Esophagus (tissue), 2 donors: ENCODE measurements at regions not wholly inside any gene's neighbourhood (a gene's known extent, or its start where the extent isn't known, plus 50 kb on each side); places are given as distances from the start of the nearest gene placed in this dataset.
"Not testable (repeated sequence)": the region's sequence is repeated elsewhere in the genome, so short reads cannot be mapped to it uniquely, and the experiment has no call there.

Experiments
- H3K27ac ChIP-seq, 2 donors: one replicate each; pipeline ENCODE4 v1.5.1; 2013; ENCODE audit warnings: low read depth in 2 of 2, mild to moderate bottlenecking in 2 of 2, inconsistent platforms in 1 of 2, low read length in 1 of 2, moderate library complexity in 1 of 2
- H3K27me3 ChIP-seq, 2 donors: one replicate each; pipeline ENCODE4 v1.6.1; 2013; ENCODE audit warnings: low read length in 2 of 2, control low read depth in 1 of 2, mild to moderate bottlenecking in 1 of 2; ENCODE audit not compliant: insufficient read depth in 2 of 2, control insufficient read depth in 1 of 2
- H3K36me3 ChIP-seq, 2 donors: one replicate each; pipeline ENCODE4 v1.6.1; 2013; ENCODE audit warnings: low read length in 1 of 2; ENCODE audit not compliant: control insufficient read depth in 2 of 2, insufficient read depth in 2 of 2
- H3K4me1 ChIP-seq, 2 donors: one replicate each; pipeline ENCODE4 v1.6.1; 2013; ENCODE audit warnings: low read length in 1 of 2; ENCODE audit not compliant: control insufficient read depth in 2 of 2, insufficient read depth in 2 of 2
- H3K4me3 ChIP-seq, 2 donors: one replicate each; pipeline ENCODE4 v1.5.1; 2013; ENCODE audit warnings: low read length in 2 of 2, mild to moderate bottlenecking in 2 of 2, low read depth in 1 of 2, moderate library complexity in 1 of 2
- H3K9me3 ChIP-seq, 2 donors: one replicate each; pipeline ENCODE4 v1.6.1; 2013; ENCODE audit warnings: mild to moderate bottlenecking in 2 of 2, low read depth in 1 of 2, low read length in 1 of 2, moderate library complexity in 1 of 2; ENCODE audit not compliant: control insufficient read depth in 2 of 2, insufficient read depth in 1 of 2
- WGBS, 2 donors: extraction: QIAGEN DNeasy Blood & Tissue Kit; methylation state at CpG; one replicate each; pipeline ENCODE4 v1.1.7; 2013; 5-methylcytosine and 5-hydroxymethylcytosine counted together
- donor health status: healthy with polysubstance abuse.
- donor health status: Bipolar disorder and iron deficiency.

DNA sequence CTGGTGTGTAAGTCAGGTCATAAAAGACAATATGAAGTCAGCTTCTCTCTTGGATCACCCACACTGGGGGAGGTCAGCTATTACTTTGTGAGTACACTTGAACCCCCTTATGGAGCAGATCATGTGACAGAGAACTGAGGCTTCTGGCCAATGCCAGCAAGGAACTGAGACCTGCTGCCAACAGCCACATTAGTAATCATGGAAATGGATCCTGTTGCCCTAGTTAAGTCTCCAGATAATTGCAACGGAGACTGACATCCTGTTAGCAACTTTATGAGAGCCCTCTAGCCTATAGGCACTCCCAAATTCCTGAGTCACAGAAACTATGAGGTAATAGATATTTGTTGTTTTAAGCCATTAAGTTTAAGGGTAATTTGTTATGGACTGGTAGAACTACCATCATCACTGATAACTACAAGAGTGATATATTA lies 110.4 kb upstream of the GMNC start:
- H3K36me3 ChIP-seq: no peaks in the 10 kb centered on the region
- no peaks in the 10 kb centered on the region for H3K4me1 ChIP-seq
- H3K27me3 ChIP-seq: no peaks in the 10 kb centered on the region
- 35 to 36% methylated on average over 1 of the region's 1 CpG for WGBS, 2 donors
- no peak overlapping the region for H3K4me3 ChIP-seq
- H3K27ac ChIP-seq: peak overlapping the region; percentile 34 to 73
- no peaks in the 10 kb centered on the region for H3K9me3 ChIP-seq

DNA sequence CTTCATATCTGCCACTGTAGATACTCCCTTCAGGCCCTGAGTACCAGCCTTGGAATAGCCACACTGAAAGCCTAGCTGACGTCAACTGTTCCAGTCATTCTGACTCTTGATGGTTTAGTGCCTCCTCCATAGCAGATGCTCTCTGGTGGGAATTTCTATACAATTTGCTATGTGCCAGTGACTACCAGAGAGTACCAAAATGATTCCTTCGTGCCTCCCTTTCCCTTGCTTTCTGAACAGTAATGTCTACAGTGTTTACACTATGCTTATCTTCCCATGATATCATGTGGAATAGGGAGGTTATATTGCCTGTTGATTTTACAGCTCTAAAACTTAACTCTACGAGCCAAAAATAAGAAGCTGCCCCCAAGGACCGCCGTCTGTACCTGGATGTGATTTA lies 109.7 kb upstream of the GMNC start:
- no peaks in the 10 kb centered on the region for H3K36me3 ChIP-seq
- 62 to 63% methylated on average over 5 of the region's 5 CpGs for WGBS, 2 donors
- H3K27ac ChIP-seq: no peak overlapping the region
- H3K4me3 ChIP-seq: no peak overlapping the region
- H3K4me1 ChIP-seq: no peaks in the 10 kb centered on the region
- no peaks in the 10 kb centered on the region for H3K9me3 ChIP-seq
- no peaks in the 10 kb centered on the region for H3K27me3 ChIP-seq

DNA sequence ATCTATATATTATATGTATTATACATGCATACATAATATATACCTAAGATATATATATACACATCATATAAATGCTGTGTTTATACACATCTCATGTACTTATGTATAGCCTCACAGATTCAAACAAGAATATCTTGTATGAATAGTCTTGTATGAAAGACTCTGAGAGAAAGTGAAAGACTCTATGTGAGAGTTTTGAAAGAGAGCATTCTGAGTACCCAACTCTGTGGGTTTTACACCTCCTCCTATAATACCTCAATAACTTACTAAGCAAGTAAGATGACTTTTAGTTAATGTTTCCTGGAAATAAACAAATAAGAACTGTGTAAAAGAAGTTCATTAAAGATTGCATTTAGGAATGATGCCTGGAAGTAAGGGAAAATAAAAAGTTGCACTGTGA lies 108.1 kb upstream of the GMNC start:
- Histone ChIP-seq H3K27me3 (no peaks in the 10 kb centered on the region), H3K36me3 (no peaks in the 10 kb centered on the region), H3K27ac (no peak overlapping the region), H3K4me1 (no peaks in the 10 kb centered on the region), H3K9me3 (no peaks in the 10 kb centered on the region), H3K4me3 (no peak overlapping the region)

DNA sequence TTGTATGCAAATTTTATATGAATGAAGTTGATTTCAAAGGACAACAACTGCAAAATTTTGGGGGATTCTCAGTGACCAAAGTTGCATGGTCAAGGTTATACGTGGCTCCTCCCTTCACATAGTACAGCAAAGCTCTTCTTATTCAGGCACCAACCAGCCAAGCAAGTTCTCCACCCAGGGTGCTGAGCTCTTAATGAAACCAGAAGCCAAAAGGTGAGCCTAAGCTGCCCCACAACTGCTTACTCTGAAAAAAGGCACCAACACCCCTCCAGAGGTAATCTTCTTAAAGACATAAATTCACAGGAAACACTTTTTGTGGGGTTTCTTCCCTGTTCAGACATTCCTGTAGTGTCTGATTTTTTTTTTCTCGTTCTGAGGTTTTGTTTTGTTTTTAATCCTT lies 106.1 kb upstream of the GMNC start:
- H3K36me3 ChIP-seq: no peaks in the 10 kb centered on the region
- H3K4me1 ChIP-seq: no peaks in the 10 kb centered on the region
- 39 to 46% methylated on average over 2 of the region's 2 CpGs for WGBS, 2 donors
- no peak overlapping the region for H3K4me3 ChIP-seq
- H3K9me3 ChIP-seq: no peaks in the 10 kb centered on the region
- no peak overlapping the region for H3K27ac ChIP-seq
- H3K27me3 ChIP-seq: no peaks in the 10 kb centered on the region

DNA sequence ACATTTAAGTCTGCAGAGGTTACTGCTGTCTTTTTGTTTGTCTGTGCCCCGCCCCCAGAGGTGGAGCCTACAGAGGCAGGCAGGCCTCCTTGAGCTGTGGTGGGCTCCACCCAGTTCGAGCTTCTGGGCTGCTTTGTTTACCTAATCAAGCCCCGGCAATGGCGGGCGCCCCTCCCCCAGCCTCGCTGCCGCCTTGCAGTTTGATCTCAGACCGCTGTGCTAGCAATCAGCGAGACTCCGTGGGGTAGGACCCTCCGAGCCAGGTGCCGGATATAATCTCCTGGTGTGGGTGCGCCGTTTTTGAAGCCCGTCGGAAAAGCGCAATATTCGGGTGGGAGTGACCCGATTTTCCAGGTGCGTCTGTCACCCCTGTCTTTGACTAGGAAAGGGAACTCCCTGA lies 102.4 kb upstream of the GMNC start:
- H3K4me3 ChIP-seq, H3K4me1 ChIP-seq, H3K27ac ChIP-seq, H3K27me3 ChIP-seq, H3K36me3 ChIP-seq, H3K9me3 ChIP-seq: not testable (repeated sequence)
- WGBS, 2 donors: 50 to 63% methylated on average over 19 to 20 of the region's 20 CpGs

DNA sequence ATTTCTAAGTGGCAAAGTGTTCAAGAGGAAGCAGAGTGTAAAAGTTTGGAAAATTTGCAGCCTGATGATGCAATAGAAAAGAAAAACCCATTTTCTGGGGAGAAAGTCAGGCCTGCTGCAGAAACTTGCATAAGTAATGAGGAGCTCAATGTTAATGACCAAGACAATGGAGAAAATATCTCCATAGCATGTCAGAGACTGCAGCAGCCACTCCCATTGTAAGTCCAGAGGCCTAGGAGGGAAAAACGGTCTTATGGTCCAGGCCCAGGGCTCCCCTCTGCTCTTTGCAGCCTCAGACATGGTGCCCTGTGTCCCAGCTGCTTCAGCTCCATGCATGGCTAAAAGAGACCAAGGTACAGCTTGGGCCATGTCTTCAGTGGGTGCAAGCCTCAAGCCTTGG lies 96.6 kb upstream of the GMNC start:
- Histone ChIP-seq H3K4me1 (no peaks in the 10 kb centered on the region), H3K27ac (no peak overlapping the region), H3K9me3 (no peaks in the 10 kb centered on the region), H3K27me3 (no peaks in the 10 kb centered on the region), H3K4me3 (no peak overlapping the region), H3K36me3 (no peaks in the 10 kb centered on the region)
- WGBS, 2 donors: 41 to 54% methylated on average over 1 of the region's 1 CpG

DNA sequence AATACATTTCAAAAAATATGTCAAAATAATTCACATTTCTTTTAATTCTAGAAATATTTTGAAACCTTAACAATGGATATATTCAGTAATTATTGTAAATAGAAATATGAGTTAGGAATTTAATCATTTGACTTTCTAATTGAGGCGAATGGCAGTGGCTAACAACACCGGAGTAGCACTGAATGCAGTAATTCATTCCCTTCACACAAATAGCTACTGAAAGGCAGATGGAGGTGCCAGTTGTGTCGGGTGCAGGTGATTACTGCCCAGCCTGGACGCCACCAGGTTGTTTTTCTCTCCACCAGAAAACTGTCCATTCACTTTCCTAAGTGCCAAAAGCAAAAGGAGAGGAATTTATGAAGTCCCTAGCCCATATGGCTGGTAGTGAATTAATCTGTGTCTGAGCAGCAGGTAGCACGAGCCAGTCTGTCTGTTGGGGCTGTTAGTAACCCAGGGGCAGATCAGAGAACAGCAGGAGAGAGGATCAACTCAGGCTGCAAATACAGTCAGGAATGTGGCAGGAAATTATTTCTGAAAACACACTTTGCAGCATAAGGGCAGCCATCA lies 79.3 kb upstream of the GMNC start:
- Histone ChIP-seq H3K9me3 (no peaks in the 10 kb centered on the region), H3K4me3 (no peak overlapping the region), H3K4me1 (no peaks in the 10 kb centered on the region), H3K27ac (no peak overlapping the region), H3K27me3 (no peaks in the 10 kb centered on the region), H3K36me3 (no peaks in the 10 kb centered on the region)
- 48 to 54% methylated on average over 5 of the region's 5 CpGs for WGBS, 2 donors

DNA sequence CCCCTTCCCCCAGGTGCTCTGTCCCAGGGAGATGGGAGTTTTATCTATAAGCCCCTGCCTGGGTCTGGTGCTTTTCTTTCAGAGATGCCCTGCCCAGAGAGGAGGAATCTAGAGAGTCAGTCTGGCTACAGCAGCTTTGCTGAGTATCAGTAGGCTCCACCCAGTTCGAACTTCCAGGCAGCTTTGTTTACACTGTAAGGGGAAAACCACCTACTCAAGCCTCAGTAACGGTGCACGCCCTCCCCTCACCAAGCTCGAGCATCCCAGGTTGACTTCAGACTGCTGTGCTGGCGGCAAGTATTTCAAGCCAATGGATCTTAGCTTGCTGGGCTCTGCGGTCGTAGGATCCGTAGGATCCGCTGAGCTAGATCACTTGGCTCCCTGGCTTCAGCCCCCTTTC lies 72.1 kb upstream of the GMNC start:
- not testable (repeated sequence) for H3K9me3 ChIP-seq, H3K36me3 ChIP-seq, H3K4me3 ChIP-seq, H3K27ac ChIP-seq, H3K27me3 ChIP-seq, H3K4me1 ChIP-seq
- WGBS, 2 donors: 56 to 61% methylated on average over 9 of the region's 9 CpGs

DNA sequence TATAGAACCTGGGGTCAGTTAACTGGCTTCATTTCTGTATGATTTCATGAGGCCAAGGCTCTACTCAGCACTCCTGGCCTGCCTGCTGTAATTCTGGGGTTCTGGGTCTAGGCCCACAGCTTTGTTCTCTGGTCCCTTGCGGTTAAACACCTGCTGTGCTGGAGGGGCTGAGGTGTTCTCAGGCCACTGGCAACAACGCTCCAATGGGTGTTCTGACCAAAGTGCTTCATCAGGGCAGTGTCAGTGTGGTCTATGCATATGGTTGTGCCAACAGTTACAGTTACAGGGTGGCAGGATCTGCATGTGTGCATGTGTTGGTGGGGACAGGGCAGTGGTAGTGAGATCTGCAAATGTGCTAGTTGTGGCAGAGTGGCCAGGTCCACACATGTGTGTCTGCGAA lies 64.1 kb upstream of the GMNC start:
- WGBS, 2 donors: 74 to 88% methylated on average over 3 of the region's 3 CpGs

DNA sequence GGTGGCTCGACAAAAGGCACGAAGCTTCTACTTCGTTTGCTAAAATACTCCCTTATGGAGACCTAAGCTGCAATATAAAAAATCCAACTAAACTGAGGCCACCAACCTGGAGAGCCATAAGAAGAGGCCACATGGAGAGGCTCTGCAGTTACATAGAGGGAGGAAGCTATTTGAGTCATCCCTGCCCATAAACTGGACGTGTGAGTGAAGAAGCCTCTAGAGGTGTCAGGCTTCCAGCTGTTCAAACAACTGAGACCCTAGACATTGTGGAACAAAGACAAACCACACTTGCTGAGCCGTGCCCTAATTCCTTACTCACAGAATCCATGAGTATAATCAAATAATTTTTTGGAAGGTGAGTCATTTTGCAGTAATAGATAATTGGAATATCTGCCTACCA lies 50.2 kb upstream of the GMNC start:
- no peaks in the 10 kb centered on the region for H3K9me3 ChIP-seq
- H3K36me3 ChIP-seq: no peaks in the 10 kb centered on the region
- H3K4me1 ChIP-seq: no peaks in the 10 kb centered on the region
- no peaks in the 10 kb centered on the region for H3K27me3 ChIP-seq
- WGBS, 2 donors: 59 to 61% methylated on average over 5 of the region's 5 CpGs
- H3K27ac ChIP-seq: no peak overlapping the region
- no peak overlapping the region for H3K4me3 ChIP-seq

More for the DNA sequence above, 64.1 kb upstream of the GMNC start:
- Histone ChIP-seq H3K27me3 (no peaks in the 10 kb centered on the region), H3K4me3 (no peak overlapping the region), H3K4me1 (no peaks in the 10 kb centered on the region), H3K9me3 (no peaks in the 10 kb centered on the region), H3K36me3 (no peaks in the 10 kb centered on the region), H3K27ac (no peak overlapping the region)
